HG03432 (cell line): ENCODE measurements at regions not wholly inside any gene's neighbourhood (a gene's known extent, or its start where the extent isn't known, plus 50 kb on each side); places are given as distances from the start of the nearest gene placed in this dataset.
"Not testable (repeated sequence)": the region's sequence is repeated elsewhere in the genome, so short reads cannot be mapped to it uniquely, and the experiment has no call there.

Experiments
- ATAC-seq: cut with Tn5 transposase; IDR thresholded peaks from one replicate; pipeline ENCODE4 v1.9.1; 2021; ENCODE audit warnings: mild to moderate bottlenecking, moderate library complexity; ENCODE audit not compliant: unreplicated experiment

GRCh38 chr1:56135069-56135863, 444.1 kb downstream of the PLPP3 start:
- ATAC-seq = peak; percentile 69

DNA sequence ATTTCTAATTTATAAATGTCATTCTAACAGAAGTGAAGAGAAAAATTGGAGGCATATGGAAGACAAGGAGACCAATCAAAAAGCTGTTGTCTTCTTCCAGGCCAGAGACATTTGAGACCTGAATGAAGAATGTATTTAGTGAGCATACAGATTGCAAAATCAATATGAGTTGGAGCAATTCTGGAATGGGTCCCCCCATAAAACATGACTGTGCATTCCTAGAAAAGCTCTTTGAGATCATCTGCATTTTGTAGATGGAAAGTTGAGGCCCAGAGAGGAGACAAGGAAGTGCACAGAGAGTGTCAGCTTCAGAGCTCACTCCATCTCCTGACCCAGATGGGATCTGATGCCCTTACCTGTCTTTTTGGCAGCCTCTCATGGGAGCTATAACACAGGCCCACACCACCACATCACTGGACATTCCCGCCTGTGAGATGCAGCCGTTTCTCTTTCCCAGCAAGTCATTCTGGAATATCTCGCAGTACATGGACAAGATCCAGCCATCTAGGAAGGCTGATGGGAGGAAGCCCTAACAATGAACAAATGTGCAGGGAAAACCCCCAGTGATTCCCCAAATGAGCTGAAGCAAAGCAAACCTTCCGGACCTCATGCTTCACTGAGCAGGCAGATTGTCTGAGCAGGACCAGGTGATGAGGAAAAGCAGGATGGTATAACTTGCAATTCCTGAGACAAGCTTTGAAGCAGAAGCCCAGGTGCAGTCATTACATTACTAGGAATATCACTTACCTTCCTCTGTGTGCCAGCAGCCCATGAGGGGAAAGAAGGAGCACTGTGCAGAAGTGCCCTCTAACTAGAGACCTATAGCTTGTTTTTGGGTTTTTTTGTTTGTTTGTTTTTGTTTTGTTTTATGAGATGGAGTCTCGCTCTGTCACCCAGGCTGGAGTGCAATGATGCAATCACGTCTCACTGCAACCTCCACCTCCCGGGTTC, 445.6 kb downstream of the PLPP3 start:
- ATAC-seq = peak; percentile 62

DNA sequence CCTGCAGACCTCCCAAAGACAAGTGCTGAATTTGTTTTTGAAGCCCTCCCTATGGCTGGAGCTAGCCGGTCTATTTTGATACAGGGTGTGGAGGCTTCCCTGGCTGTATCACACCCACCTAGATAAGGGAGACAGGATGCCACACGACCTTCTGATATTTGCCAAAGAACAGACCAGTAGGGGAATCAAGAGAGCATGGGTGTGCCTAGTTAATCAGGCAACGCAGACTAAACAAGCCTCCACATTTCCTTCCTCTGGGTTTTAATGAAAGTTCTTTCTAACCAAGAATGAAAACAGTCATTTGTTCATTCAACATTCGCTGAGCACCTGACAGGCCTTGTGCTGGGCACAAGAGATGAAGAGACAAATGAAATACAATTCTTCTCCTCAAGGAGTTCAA, 446.8 kb downstream of the PLPP3 start:
- no peak for ATAC-seq

DNA sequence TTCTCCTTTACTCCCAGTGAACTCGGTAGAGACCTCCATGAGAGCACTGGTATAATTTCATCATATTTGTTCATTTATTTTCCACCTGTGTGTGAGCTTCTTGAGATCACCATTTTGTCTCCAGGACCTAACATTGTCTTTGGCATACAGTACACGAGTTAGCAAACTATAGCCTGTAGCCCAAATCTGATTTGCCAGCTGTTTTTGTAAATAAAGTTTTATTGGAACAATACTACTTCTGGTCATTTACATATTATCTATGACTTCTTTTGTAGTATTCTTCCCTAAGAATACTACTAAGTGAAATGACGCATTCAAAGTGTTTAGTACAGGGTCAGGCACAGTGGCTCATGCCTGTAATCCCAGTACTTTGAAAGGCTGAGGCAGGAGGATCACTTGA, 449.5 kb downstream of the PLPP3 start:
- no peak for ATAC-seq

DNA sequence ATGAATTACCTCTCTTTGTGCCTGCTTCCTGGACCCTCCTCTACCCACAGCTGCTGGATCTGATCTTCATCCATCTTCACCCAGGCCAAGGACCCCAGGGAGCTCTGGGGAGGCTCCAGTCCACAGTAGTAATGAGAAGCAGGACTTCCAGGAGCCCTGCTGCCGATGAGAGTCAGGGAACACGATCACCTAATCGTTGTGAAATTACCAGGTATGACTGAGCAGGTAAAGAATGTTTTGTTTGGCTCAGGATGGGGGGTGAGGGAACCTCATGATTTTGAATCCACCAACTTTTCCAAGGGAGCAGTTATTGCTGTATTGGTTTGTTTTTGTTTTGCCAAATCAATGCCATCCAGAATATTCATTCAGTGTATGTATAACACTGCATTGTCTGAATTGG, 454.0 kb downstream of the PLPP3 start:
- no peak for ATAC-seq

- no peak for ATAC-seq
Measured at GRCh38 chr1:56123826-56124225, 455.5 kb downstream of the PLPP3 start.

GRCh38 chr1:56123421-56123820, 455.9 kb downstream of the PLPP3 start:
- ATAC-seq = no peak

GRCh38 chr1:56120021-56120420, 459.3 kb downstream of the PLPP3 start:
- ATAC-seq = no peak

DNA sequence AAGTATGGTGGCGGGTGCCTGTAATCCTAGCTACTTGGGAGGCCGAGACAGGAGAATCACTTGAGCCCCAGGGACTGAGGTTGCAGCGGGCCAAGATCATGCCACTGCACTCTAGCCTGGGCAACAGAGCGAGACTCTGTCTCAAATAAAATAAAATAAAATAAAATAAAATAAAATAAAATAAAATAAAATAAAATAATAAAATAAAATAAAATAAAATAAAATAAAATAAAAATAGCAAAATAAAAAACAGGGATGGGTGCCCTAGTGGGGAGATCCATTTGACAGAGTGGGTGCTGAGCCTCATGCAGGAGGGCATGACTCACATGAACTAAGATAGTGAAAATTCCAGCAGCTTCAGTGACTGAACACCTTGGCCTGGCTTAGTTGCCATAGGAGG, 460.7 kb downstream of the PLPP3 start:
- ATAC-seq = not testable (repeated sequence)

- ATAC-seq = no peak
Measured at GRCh38 chr1:56115701-56116100, 463.7 kb downstream of the PLPP3 start.

DNA sequence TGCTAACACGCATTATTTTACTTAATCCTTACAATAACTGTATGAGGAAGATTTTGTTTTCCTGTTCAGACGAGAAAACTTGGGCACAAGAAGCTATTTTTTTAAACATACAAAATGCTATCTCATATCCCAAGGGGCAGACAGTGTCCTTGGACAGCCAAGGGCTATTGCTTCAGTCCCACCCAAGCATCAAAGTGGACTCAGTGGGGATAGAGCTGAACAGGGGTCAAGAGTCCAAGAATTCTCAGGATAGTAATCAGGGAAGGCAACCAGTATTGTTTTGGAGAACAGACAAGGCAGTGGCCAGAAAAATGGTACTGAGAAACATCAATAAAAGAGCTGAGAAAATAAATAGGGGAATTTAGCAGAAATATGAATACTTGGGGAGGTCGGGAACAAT, 465.7 kb downstream of the PLPP3 start:
- no peak for ATAC-seq

- no peak for ATAC-seq
Measured at GRCh38 chr1:56107275-56107638, 472.1 kb downstream of the PLPP3 start.

- peak; percentile 64 for ATAC-seq
Measured at GRCh38 chr1:56106531-56107274, 472.7 kb downstream of the PLPP3 start.

- no peak for ATAC-seq
Measured at GRCh38 chr1:56105397-56105796, 474.0 kb downstream of the PLPP3 start.

DNA sequence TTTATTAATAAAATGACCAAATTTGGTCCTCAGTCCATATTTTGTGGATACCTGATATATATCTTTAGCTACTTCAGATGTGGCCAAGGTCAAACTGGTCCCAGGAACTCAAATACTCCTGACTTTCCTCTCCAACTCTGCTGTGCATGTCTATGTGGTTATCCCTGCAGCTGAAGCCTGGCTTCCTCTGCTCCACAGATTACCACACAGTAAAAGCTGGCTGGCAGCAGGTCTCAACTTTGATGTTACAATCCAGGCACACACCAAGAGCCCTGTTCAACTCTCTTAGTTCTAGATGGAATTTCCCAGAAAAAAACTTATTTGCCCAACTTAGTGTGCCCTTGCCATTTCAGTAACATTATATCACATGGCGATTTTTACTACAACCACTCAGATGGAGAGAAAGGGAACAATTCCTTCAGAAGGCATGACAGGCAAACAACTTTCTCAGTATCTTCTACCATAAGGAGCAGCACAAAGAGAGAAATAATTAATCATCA, 479.5 kb downstream of the PLPP3 start:
- no peak for ATAC-seq

DNA sequence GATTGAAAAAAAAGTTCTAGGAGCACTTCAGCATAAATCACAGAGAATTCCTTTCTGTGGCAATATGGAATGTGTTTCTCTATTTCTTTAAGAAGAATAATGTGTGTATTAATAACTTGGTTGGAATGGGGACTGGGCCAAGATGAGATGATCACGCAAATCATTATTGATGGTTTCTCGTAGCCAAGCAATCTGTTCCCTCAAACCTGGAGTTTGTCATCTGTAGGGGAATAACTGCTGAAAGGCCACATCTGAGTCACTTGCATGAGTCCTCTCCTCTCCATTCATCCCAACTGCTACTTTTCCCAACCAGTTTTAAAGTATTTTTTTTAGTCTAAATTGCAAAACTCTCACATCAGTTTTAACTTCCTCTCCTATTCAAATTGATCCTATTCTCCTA, 480.4 kb downstream of the PLPP3 start:
- no peak for ATAC-seq

DNA sequence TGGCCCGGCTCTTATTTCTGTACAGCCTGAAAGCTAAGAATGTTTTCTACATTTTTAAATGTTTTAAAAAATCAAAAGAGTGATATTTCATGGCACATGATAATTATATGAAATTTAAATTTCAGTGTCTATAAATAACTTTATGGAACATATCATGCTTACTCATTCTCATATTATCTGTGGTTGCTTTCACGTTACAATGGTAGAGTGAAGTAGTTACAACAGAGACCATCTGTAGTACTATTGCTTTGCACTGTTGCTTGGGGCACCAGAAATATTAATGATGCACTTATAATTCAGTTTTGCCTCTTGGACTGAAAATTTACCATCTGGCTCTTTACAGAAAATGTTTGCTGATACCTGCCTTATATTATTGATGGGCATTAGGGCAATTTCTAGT, 481.6 kb downstream of the PLPP3 start:
- ATAC-seq = no peak

GRCh38 chr1:56095696-56096665, 483.4 kb downstream of the PLPP3 start:
- ATAC-seq = no peak

GRCh38 chr1:56094168-56094567, 485.2 kb downstream of the PLPP3 start:
- no peak for ATAC-seq
